M059J (cell line): ENCODE measurements at regions not wholly inside any gene's neighbourhood (a gene's known extent, or its start where the extent isn't known, plus 50 kb on each side); places are given as distances from the start of the nearest gene placed in this dataset.

ENCODE experiments used
- DNase-seq: peaks from one replicate; pipeline ENCODE4 v3.0.0-alpha.2; 2012; ENCODE audit warnings: low read depth

DNA sequence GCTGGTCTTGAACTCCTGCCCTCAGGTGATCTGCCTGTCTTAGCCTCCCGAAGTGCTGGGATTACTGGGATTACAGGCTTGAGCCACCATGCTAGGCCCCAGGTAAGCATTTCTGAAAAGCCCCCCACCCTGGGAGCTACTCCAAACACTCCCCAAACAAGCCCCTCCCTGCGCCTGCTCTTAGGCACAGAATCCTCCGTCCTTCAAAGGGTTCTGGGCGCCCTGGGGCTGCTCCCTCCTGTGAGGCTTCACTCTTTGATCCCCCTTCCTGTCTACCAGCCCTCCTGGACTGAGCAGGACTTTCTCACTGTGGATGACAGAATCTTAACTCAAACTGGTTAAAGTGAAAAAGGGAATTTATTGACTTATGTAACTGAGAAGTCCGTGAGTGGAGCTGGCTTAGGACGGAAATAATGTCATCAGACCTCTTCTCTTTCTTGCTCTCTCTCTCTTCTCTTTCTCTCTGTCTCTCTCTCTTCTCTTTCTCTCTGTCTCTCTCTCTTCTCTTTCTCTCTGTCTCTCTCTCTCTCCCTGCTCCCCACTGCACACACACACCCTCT is 66.9 kb upstream of the CLMN start:
- DNase-seq, result no peak

DNA sequence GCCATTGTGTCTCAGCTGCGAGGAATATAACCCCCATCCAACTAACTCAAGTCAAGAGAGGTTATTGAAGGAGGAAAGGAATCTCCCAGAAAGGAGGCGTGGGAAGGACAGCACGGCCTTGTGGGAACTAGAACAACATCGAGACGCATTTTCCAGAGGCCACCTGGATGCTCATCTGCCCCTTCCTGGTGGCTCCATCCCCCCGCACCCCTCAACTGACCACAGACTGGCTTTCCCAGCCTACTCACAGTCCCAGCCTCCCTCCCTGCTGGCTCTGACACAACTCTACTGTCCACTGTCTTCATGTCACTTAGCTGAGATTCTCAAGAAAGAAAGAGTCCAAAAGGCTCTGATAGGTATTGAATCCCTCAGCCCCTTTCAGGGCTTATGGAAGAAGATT is 66.0 kb upstream of the CLMN start:
- no peak for DNase-seq

DNA sequence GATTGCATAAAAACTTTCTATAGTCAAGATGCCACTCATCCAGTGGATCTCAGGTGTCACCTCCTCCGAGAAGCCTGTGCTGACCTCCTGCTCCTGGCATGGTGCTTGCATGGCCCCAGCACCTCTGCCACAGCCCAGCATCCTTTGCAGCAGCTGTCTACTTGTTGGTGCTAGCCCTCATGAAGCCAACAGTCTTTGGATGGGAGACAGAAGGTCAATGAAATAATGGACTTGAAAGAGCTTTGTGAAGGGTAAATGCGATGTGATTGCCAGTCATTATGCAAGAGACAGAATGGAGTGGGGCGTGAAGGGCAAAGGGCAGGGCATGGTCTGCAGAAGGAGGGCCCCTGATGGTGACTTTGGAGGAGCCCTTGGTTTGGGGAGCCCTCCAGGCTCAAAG is 63.0 kb upstream of the CLMN start:
- no peak for DNase-seq

DNA sequence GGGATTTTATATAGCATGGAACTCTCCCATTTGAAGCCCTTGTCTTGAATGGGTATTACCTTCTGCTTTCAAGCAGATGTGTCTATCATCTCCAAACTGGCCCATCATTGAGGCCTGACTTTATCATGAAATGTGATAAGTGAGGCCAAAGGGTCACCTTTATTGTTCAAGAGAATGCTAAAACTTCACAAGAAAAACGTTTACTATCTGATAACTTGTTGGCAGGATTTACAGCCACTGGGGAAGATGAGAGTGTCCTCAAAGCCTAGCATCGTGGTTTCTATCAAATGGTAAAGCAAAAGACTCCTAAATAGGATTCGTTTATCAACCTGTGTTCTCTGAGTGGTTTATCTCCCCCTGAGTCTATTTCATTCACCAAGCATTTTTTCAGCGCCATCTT is 62.0 kb upstream of the CLMN start:
- no peak for DNase-seq

DNA sequence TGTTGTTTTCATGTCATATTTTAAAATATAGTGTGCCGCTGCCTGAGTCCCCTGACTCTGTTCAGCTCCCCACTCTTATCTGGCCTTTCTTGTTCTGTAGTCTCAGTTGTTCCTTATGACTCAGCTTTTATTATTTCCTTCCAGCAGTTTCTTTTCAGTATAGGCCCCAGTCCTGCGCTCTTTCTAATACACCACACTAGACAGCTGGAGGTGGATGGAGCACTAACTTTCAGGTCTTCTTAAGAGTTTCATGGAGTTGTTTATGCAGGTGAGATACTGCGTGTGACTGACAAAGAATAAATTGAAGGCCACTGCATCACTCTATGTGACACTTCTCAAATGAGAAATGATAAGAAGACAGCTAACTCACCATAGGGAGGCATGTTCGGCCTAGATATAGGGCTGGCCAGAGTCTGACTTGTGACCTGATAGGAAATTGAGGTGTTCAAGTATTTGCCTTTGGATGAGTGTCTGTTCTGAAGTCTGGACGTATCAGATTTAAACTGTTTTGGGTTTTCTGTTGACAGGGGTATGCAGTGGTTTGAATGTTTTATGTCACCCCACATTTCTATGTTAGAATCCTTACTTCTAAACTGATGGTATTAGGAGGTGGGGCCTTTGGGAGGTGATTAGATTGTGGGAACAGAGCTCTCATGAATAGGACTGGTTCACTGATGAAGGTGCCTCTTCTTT is 60.8 kb upstream of the CLMN start:
- DNase-seq, result no peak

DNA sequence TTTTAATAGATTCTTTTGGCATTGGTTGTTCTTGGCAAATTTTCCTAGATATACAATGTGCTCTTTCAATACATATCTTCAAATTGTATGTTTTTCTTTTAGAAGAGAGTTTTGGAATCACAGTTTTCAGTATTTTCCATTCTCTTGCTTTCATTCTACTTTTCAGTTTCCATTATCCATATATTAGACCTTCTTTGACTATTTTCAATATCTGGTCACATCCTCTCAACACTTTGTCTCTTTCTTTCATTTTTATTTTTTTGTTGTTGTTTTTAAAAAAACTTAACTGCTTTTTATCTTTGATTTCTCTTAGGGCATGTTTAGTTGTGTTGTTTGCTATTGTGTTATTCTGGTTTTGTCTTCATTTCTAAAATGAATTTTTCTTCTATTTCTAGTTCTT is 59.9 kb upstream of the CLMN start:
- no peak for DNase-seq

DNA sequence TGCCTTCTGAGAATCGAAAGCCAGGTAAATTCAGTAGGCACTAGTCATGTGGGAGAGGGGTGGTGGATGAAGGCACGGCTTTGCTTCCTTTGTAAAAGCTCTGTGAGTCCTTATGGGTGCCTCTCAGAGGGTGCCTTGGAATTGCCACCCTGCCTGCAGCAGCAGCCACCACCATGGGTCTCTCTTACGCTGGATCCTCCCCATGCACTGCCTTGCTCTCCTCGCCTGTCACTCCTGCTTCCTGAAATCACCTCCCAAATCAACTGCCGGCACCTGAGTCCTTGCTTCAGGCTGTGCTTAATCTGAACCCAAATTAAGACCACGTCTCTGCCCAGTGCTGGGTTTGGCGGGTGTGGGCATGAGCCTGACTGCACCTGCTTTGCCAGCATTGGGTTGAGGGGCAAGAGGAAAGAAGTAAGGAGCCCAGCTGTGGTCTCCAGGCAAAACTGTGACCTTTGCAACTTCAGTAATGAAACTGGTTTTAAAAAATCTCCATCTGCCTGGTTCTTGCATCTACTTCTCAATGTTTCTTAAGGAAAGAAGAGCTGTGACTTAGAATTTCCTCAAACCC is 55.9 kb upstream of the CLMN start:
- DNase-seq, result no peak

DNA sequence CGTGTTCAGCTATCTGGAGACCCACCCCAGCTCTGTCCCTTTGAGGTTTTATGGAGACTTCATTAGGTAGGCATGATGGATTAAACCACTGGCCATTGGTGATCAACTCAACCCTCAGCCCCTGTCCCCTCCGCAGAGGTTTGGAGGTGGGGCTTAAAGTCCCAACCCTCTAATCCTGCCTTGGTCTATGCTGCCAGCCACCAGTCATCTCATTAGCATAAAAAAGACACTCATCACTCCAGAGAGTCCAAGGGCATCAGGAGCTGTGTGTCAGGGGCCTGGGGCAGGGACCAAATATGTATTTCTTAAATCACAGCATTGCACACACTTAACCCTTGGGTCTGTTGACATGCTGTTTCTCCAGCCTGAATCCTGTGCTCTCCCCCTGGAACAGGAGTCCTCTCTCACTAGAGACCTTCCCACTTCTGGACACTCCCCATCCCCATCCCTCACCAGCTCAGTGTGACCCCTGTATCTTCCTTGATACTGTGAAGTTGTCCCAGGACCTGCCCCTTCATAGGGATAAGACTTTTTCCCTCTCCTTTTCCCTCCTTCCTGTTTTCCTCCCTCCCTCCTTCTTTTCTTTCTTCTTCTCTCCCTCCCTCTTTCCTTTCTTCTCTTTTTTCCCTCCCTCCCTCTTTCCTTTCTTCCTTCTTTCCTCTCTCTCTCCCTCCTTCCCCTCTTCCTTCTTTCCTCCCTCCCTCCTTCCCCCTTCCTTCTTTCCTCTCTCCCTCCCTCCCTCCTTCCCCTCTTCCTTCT is 54.7 kb upstream of the CLMN start:
- DNase-seq, result no peak

DNA sequence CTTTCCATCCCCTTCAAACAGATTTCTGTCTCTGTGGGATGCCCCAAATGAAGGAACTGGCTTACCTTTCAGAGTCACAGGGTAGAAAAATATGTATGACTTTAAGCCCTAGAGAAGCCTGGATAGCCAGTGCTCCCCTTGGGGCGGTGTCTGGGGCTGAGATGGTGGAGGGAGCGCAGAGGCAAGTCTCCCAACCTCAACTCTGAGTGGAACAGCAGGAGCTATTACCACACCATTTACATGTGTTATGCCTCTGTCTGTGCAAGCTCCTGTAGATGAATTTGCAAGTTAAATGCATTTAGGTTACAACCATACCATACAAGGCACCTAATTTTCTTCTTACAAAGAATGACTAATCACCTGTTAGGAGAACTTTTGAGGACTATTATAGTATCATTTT is 50.4 kb upstream of the CLMN start:
- no peak for DNase-seq
